HCT116 (cell line): ENCODE measurements at regions not wholly inside any gene's neighbourhood (a gene's known extent, or its start where the extent isn't known, plus 50 kb on each side); places are given as distances from the start of the nearest gene placed in this dataset.

ENCODE experiments used
- ATAC-seq: fragments of 200-7000 bp; cut with Tn5 transposase; 2 replicates; pipeline ENCODE4 v1.9.1; 2020; ENCODE audit warnings: mild to moderate bottlenecking, moderate library complexity
- BruUV-seq: library from RNA; stranded (reverse); fragments of 400-500 nt; replicated peaks from 2 replicates; lab custom pipeline; 2021; lab: Mats Ljungman, UMichigan
- CTCF ChIA-PET: fragments of 300-600 bp; sonication (Branson Sonifier 250); formaldehyde crosslinking; loops from one replicate; lab custom pipeline; 2021; ENCODE audit warnings: antibody characterized with exemption; lab: Charles Lee
- POLR2A ChIA-PET: fragments of 300-600, 350-600 bp; sonication (Branson Sonifier 250); formaldehyde crosslinking; loops from one replicate; lab custom pipeline; 2021; ENCODE audit warnings: antibody characterized with exemption; lab: Charles Lee
- RAD21 ChIA-PET, 2 experiments: fragments of 300-600 bp; sonication (Branson Sonifier 250); formaldehyde crosslinking; loops; one replicate each; lab custom pipeline; 2023; ENCODE audit warnings: low total read pairs in 2 of 2; ENCODE audit not compliant: uncharacterized antibody in 2 of 2, unreplicated experiment in 2 of 2, low non-redundant PET in 1 of 2; lab: Charles Lee
- DNase-seq: peaks from one replicate; pipeline ENCODE4 v3.0.0-alpha.2; 2010; ENCODE audit warnings: low read depth, low spot score
- H2AFZ ChIP-seq: fragments of 200-600 bp; shearing (Covaris generic), sonication (generic); 2 replicates; pipeline ENCODE4 v1.6.1; 2017; ENCODE audit warnings: low read depth, mixed run types, mixed read lengths, antibody characterized with exemption, low read length; ENCODE audit not compliant: poor library complexity, severe bottlenecking
- H3K27ac ChIP-seq: 2 replicates; pipeline ENCODE4 v1.5.1; 2012; ENCODE audit warnings: low read depth, low read length
- H3K27me3 ChIP-seq: fragments of 200-600 bp; sonication (generic); 2 replicates; pipeline ENCODE4 v1.6.1; 2016; ENCODE audit warnings: mixed run types, low read length, mixed read lengths; ENCODE audit not compliant: insufficient read depth
- H3K36me3 ChIP-seq, 2 experiments: fragments of 200-500 bp in 1 of 2; fragments of 200-600 bp in 1 of 2; sonication (Bioruptor generic) in 1 of 2; sonication (generic) in 1 of 2; 2 replicates each; pipeline versions ENCODE4 v1.5.1 to v1.6.1; 2014 to 2016; ENCODE audit warnings: low read length in 2 of 2, inconsistent platforms in 1 of 2, mixed read lengths in 1 of 2, mixed run types in 1 of 2; ENCODE audit not compliant: insufficient read depth in 2 of 2, control insufficient read depth in 1 of 2
- H3K4me1 ChIP-seq, 2 experiments: fragments of 200-600 bp in 1 of 2; sonication (generic) in 1 of 2; 2 replicates each; pipeline versions ENCODE4 v1.5.1 to v1.6.1; 2012 to 2017; ENCODE audit warnings: low read length in 2 of 2, inconsistent platforms in 1 of 2, mild to moderate bottlenecking in 1 of 2, mixed read lengths in 1 of 2, mixed run types in 1 of 2, moderate library complexity in 1 of 2; ENCODE audit not compliant: insufficient read depth in 2 of 2, control insufficient read depth in 1 of 2
- H3K4me2 ChIP-seq: fragments of 200-600 bp; sonication (generic); 2 replicates; pipeline ENCODE4 v1.6.1; 2017; ENCODE audit warnings: mixed run types, low read length, mixed read lengths
- H3K4me3 ChIP-seq, 2 experiments: fragments of 200-600 bp in 1 of 2; sonication (generic) in 1 of 2; replicated peaks in 1 of 2; 2 replicates each; pipeline ENCODE4 v1.5.1; 2011 to 2016; ENCODE audit warnings: low read length in 2 of 2, control low read depth in 1 of 2, low read depth in 1 of 2, mild to moderate bottlenecking in 1 of 2, mixed read lengths in 1 of 2, mixed run types in 1 of 2
- H3K79me2 ChIP-seq: fragments of 200-600 bp; sonication (generic); 2 replicates; pipeline ENCODE4 v1.6.1; 2017; ENCODE audit warnings: mild to moderate bottlenecking, mixed run types, low read length, moderate library complexity, mixed read lengths; ENCODE audit not compliant: insufficient read depth
- H3K9ac ChIP-seq: fragments of 200-600 bp; sonication (generic); 2 replicates; pipeline ENCODE4 v1.6.1; 2016; ENCODE audit warnings: low read length, mixed read lengths
- H3K9me2 ChIP-seq: fragments of 200-600 bp; sonication (generic), shearing (Covaris generic); 2 replicates; pipeline ENCODE4 v1.6.1; 2017; ENCODE audit warnings: mixed run types, mild to moderate bottlenecking, moderate library complexity; ENCODE audit not compliant: insufficient read depth
- H3K9me3 ChIP-seq, 2 experiments: fragments of 200-500 bp in 1 of 2; fragments of 200-600 bp in 1 of 2; sonication (Bioruptor generic) in 1 of 2; sonication (generic) in 1 of 2; 2 replicates each; pipeline ENCODE4 v1.6.1; 2014 to 2017; ENCODE audit warnings: low read length in 2 of 2, mixed read lengths in 2 of 2, inconsistent platforms in 1 of 2, low read depth in 1 of 2, mild to moderate bottlenecking in 1 of 2, mixed run types in 1 of 2, moderate library complexity in 1 of 2; ENCODE audit not compliant: control insufficient read depth in 1 of 2, insufficient read depth in 1 of 2
- H4K20me1 ChIP-seq: fragments of 200-600 bp; sonication (generic), shearing (Covaris generic); 2 replicates; pipeline ENCODE4 v1.6.1; 2017; ENCODE audit warnings: mixed run types, mild to moderate bottlenecking, moderate library complexity; ENCODE audit not compliant: insufficient read depth
- CBX3 ChIP-seq: IDR thresholded peaks from 2 replicates; pipeline ENCODE4 v1.6.1; 2012; ENCODE audit warnings: low read depth
- CEBPB ChIP-seq: IDR thresholded peaks from 2 replicates; pipeline ENCODE4 v1.6.1; 2012; ENCODE audit warnings: low read depth
- EZH2 ChIP-seq: fragments of 200-600 bp; sonication (generic); IDR thresholded peaks from 2 replicates; pipeline ENCODE4 v1.6.1; 2017; ENCODE audit warnings: antibody characterized with exemption, mixed run types
- EZH2phosphoT487 ChIP-seq: fragments of 200-600 bp; IDR thresholded peaks from 2 replicates; pipeline ENCODE4 v1.6.1; 2018; ENCODE audit warnings: antibody characterized with exemption, borderline replicate concordance
- FOSL1 ChIP-seq: IDR thresholded peaks from 2 replicates; pipeline ENCODE4 v1.6.1; 2012; ENCODE audit warnings: low read depth
- MAX ChIP-seq: IDR thresholded peaks from 2 replicates; pipeline ENCODE4 v1.6.1; 2012
- POLR2AphosphoS5 ChIP-seq: IDR thresholded peaks from 2 replicates; pipeline ENCODE4 v1.6.1; 2011; ENCODE audit warnings: mild to moderate bottlenecking, low read depth, low read length, moderate library complexity
- REST ChIP-seq: IDR thresholded peaks from 2 replicates; pipeline ENCODE4 v1.6.1; 2012; ENCODE audit warnings: low read depth
- SIN3A ChIP-seq: IDR thresholded peaks from 2 replicates; pipeline ENCODE4 v1.6.1; 2012; ENCODE audit warnings: low read depth
- SRF ChIP-seq: IDR thresholded peaks from 2 replicates; pipeline ENCODE4 v1.6.1; 2012; ENCODE audit warnings: low read depth
- TCF7L2 ChIP-seq: IDR thresholded peaks from 2 replicates; pipeline ENCODE4 v1.7.0; 2011; ENCODE audit warnings: borderline replicate concordance, inconsistent platforms; ENCODE audit not compliant: insufficient read depth, insufficient read length; ENCODE audit errors: extremely low read depth
- YY1 ChIP-seq: IDR thresholded peaks from 2 replicates; pipeline ENCODE4 v1.6.1; 2011; ENCODE audit warnings: low read length, low read depth, moderate library complexity, mild to moderate bottlenecking; ENCODE audit not compliant: insufficient replicate concordance; ENCODE audit errors: extremely low read depth
- ZFX ChIP-seq: fragments of 450-650 bp; IDR thresholded peaks from 2 replicates; pipeline ENCODE4 v1.6.1; 2017
- intact Hi-C: fragments of 100-400 bp; cut with micrococcal nuclease; formaldehyde crosslinking; loops from 2 replicates; pipeline ENCODE4 v1.10.0; 2022

DNA sequence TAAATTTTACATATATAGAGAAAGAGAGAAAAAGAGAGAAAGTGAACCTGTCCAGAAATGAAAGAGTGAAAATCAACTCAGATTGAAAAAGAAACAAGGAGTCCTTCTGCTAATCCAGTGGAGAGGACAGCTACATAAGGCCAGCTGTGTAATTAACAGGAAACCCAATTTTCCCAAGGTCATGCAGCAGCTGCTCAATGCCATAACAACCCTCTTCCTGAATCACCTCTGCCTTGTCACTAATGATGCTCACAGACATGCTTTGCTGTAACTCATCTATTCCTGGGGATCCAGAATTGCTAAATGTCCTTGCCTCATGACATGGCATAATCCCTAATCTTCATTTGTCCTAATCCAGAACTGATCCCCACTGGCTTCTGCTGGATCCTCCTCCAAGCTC is 288.6 kb downstream of the NEBL start:
- Histone ChIP-seq H3K4me3 (no peak overlapping the region), H3K9me3 (peaks cover 0 to 6% of the 10 kb centered on the region in 2 experiments; a peak in 1 of 4 replicates), H3K36me3 (no peaks in the 10 kb centered on the region), H3K27ac (no peak overlapping the region), H3K27me3 (no peaks in the 10 kb centered on the region), H2AFZ (no peak overlapping the region), H3K9ac (no peak overlapping the region)
- BruUV-seq, result no TSS peak
- ATAC-seq, result no peak
- TF ChIP-seq POLR2AphosphoS5 (no peak), FOSL1 (no peak), CEBPB (no peak), EZH2phosphoT487 (no peak), ZFX (no peak), YY1 (no peak), REST (no peak), TCF7L2 (no peak), SIN3A (no peak), SRF (no peak), CBX3 (no peak), MAX (no peak), EZH2 (no peak)
- TF ChIP-seq, all 23 proteins: peak for 0
- ChIA-PET POLR2A (no interaction called here), CTCF (no interaction called here), RAD21 (no interaction called here)
- Histone ChIP-seq H3K4me2 (no peak overlapping the region), H3K4me1 (no peaks in the 10 kb centered on the region), H3K9me2 (no peaks in the 10 kb centered on the region), H4K20me1 (no peaks in the 10 kb centered on the region), H3K79me2 (no peaks in the 10 kb centered on the region)
- no peak for DNase-seq
- intact Hi-C loops, result no loop called here
